ENCODE measurements at regions not wholly inside any gene's neighbourhood (a gene's known extent, or its start where the extent isn't known, plus 50 kb on each side); places are given as distances from the start of the nearest gene placed in this dataset.

DNA sequence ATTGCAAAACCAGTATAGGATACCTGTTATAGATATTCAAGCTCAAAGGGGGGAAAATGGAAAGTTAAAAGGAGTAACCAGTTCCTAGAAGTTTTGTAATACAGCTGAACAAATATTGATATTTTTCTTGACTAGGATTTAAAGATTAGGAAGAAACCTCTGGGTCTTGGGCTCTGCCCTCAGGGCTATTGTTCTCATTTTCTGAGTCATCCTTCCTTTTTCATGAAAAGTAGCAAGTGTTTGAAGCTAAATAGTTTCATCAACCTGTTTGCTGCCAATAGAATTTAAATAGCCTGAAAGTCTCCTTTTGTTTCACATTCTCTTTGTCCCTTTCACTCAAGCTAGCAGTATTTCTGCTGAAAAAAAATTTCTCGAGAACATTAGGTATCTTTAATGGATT lies 1061.1 kb upstream of the GHITM start:
- H3K9me2 ChIP-seq (ENCODE audit: insufficient read depth), result no peaks in the 10 kb centered on the region
- ChIA-PET POLR2A (ENCODE audit: unreplicated experiment) (no interaction called here), CTCF (no interaction called here)
- TF ChIP-seq, protein P1, sequence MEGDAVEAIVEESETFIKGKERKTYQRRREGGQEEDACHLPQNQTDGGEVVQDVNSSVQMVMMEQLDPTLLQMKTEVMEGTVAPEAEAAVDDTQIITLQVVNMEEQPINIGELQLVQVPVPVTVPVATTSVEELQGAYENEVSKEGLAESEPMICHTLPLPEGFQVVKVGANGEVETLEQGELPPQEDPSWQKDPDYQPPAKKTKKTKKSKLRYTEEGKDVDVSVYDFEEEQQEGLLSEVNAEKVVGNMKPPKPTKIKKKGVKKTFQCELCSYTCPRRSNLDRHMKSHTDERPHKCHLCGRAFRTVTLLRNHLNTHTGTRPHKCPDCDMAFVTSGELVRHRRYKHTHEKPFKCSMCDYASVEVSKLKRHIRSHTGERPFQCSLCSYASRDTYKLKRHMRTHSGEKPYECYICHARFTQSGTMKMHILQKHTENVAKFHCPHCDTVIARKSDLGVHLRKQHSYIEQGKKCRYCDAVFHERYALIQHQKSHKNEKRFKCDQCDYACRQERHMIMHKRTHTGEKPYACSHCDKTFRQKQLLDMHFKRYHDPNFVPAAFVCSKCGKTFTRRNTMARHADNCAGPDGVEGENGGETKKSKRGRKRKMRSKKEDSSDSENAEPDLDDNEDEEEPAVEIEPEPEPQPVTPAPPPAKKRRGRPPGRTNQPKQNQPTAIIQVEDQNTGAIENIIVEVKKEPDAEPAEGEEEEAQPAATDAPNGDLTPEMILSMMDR (conservative IDR thresholded peaks at IDR 0.05), result no peak
- TF ChIP-seq EZH2 (IDR thresholded peaks at IDR 0.05; ENCODE audit: low read depth), result no peak
- no peaks in the 10 kb centered on the region for H4K20me1 ChIP-seq (ENCODE audit: insufficient read depth)
- no peaks in the 10 kb centered on the region for H3K36me3 ChIP-seq (ENCODE audit: low read depth)
- BruUV-seq (replicated peaks), result no TSS peak
- H2AFZ ChIP-seq, result no peak overlapping the region
- H3K79me2 ChIP-seq (ENCODE audit: low read depth), result no peaks in the 10 kb centered on the region
- H3K9me3 ChIP-seq (ENCODE audit: insufficient read depth, low read depth), result no peaks in the 10 kb centered on the region
- H3K27ac ChIP-seq, result no peak overlapping the region
- no peak overlapping the region for H3K4me3 ChIP-seq
- no peaks in the 10 kb centered on the region for H3F3A ChIP-seq (ENCODE audit: insufficient read depth, low read depth)
- intact Hi-C loops (cut with micrococcal nuclease; ENCODE audit: unreplicated experiment), result no loop called here
- no peak for DNase-seq
- no peaks in the 10 kb centered on the region for H3K27me3 ChIP-seq (ENCODE audit: insufficient read depth, low read depth)
- H3K4me2 ChIP-seq, result no peak overlapping the region
- H3K4me1 ChIP-seq (replicated peaks; ENCODE audit: insufficient read depth), result no peaks in the 10 kb centered on the region

DNA sequence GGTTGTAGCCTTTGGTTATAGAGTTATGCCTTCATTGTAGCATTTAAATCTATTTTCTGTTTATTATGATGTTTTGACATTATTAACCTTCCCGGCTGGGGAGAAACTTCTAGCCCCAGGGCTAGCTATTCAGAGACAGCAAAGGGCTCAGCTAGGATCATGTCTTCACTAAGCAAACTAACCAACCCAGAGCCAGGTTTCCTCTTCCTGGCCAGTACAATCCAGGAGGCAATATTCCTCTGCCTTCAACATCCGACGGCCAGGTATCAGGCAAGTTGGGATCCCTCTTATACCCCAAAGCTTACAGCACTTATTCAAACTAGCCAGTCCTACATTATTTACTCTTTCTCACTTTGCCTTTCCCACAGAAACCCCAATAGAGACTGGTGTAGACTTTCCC lies 1060.7 kb upstream of the GHITM start:
- H3F3A ChIP-seq (ENCODE audit: insufficient read depth, low read depth), result no peaks in the 10 kb centered on the region
- H3K4me1 ChIP-seq (replicated peaks; ENCODE audit: insufficient read depth), result no peaks in the 10 kb centered on the region
- BruUV-seq (replicated peaks), result no TSS peak
- no peak overlapping the region for H2AFZ ChIP-seq
- no peak overlapping the region for H3K4me3 ChIP-seq
- no peak for TF ChIP-seq EZH2 (IDR thresholded peaks at IDR 0.05; ENCODE audit: low read depth)
- TF ChIP-seq, protein P1 (conservative IDR thresholded peaks at IDR 0.05), result no peak
- no peak overlapping the region for H3K27ac ChIP-seq
- no peaks in the 10 kb centered on the region for H3K9me2 ChIP-seq (ENCODE audit: insufficient read depth)
- H3K27me3 ChIP-seq (ENCODE audit: insufficient read depth, low read depth), result no peaks in the 10 kb centered on the region
- ChIA-PET CTCF (no interaction called here), POLR2A (ENCODE audit: unreplicated experiment) (no interaction called here)
- intact Hi-C loops (cut with micrococcal nuclease; ENCODE audit: unreplicated experiment), result no loop called here
- H3K36me3 ChIP-seq (ENCODE audit: low read depth), result no peaks in the 10 kb centered on the region
- no peak for DNase-seq
- no peaks in the 10 kb centered on the region for H3K9me3 ChIP-seq (ENCODE audit: insufficient read depth, low read depth)
- H3K79me2 ChIP-seq (ENCODE audit: low read depth), result no peaks in the 10 kb centered on the region
- H4K20me1 ChIP-seq (ENCODE audit: insufficient read depth), result no peaks in the 10 kb centered on the region
- no peak overlapping the region for H3K4me2 ChIP-seq

GRCh38 chr10:83083831-83084230 lies 1055.5 kb upstream of the GHITM start:
- BruUV-seq (replicated peaks), result no TSS peak
- intact Hi-C loops (cut with micrococcal nuclease; ENCODE audit: unreplicated experiment), result no loop called here
- ChIA-PET CTCF (no interaction called here), POLR2A (ENCODE audit: unreplicated experiment) (no interaction called here)
- Histone ChIP-seq H3K4me2 (no peak overlapping the region), H3K27ac (no peak overlapping the region), H2AFZ (no peak overlapping the region), H3F3A (ENCODE audit: insufficient read depth, low read depth) (no peaks in the 10 kb centered on the region), H3K4me1 (replicated peaks; ENCODE audit: insufficient read depth) (no peaks in the 10 kb centered on the region), H3K4me3 (no peak overlapping the region), H3K27me3 (ENCODE audit: insufficient read depth, low read depth) (no peaks in the 10 kb centered on the region), H3K9me3 (ENCODE audit: insufficient read depth, low read depth) (no peaks in the 10 kb centered on the region), H3K36me3 (ENCODE audit: low read depth) (no peaks in the 10 kb centered on the region), H3K9me2 (ENCODE audit: insufficient read depth) (no peaks in the 10 kb centered on the region), H3K79me2 (ENCODE audit: low read depth) (no peaks in the 10 kb centered on the region), H4K20me1 (ENCODE audit: insufficient read depth) (no peaks in the 10 kb centered on the region)
- no peak for DNase-seq
- TF ChIP-seq EZH2 (IDR thresholded peaks at IDR 0.05; ENCODE audit: low read depth), result no peak
- TF ChIP-seq, protein P1 (conservative IDR thresholded peaks at IDR 0.05), result no peak
